GM19467 (cell line): ENCODE measurements at regions not wholly inside any gene's neighbourhood (a gene's known extent, or its start where the extent isn't known, plus 50 kb on each side); places are given as distances from the start of the nearest gene placed in this dataset.

Experiments used
- ATAC-seq: cut with Tn5 transposase; IDR thresholded peaks from one replicate; pipeline ENCODE4 v1.9.1; 2021; ENCODE audit warnings: mild to moderate bottlenecking, moderate library complexity; ENCODE audit not compliant: unreplicated experiment

- ATAC-seq = no peak
These were observed 91.1 kb downstream of the LINGO1 start for GRCh38 chr15:77541421-77542181.

GRCh38 chr15:77540312-77541060, 92.2 kb downstream of the LINGO1 start:
- ATAC-seq = no peak

GRCh38 chr15:77538793-77539497, 93.8 kb downstream of the LINGO1 start:
- ATAC-seq = no peak

GRCh38 chr15:77538027-77538451, 94.7 kb downstream of the LINGO1 start:
- ATAC-seq = peak; percentile 71

GRCh38 chr15:77537006-77537405, 95.7 kb downstream of the LINGO1 start:
- ATAC-seq = no peak

GRCh38 chr15:77535845-77536244, 96.9 kb downstream of the LINGO1 start:
- no peak for ATAC-seq
